K562 (cell line): ENCODE measurements at regions not wholly inside any gene's neighbourhood (a gene's known extent, or its start where the extent isn't known, plus 50 kb on each side); places are given as distances from the start of the nearest gene placed in this dataset.

Experiments used
- ATAC-seq: fragments of 200-7000 bp; cut with Tn5 transposase; 3 replicates; pipeline ENCODE4 v1.9.1; 2020; ENCODE audit warnings: moderate library complexity
- BruUV-seq: library from RNA; stranded (reverse); fragments of 400-500 nt; replicated peaks from 2 replicates; lab custom pipeline; 2021; lab: Mats Ljungman, UMichigan
- CTCF ChIA-PET: fragments of 300-600 bp; formaldehyde crosslinking; extraction: SDS; loops from one replicate; lab custom pipeline; 2021; ENCODE audit warnings: low intra/inter-chr PET ratio; lab: Yijun Ruan, JAX
- POLR2A ChIA-PET: fragments of 300-600, 350-650 bp; sonication (Branson Sonifier 250); formaldehyde crosslinking; extraction: SDS; loops from one replicate; lab custom pipeline; 2021; ENCODE audit warnings: antibody characterized with exemption, inconsistent platforms; lab: Yijun Ruan, JAX
- DNase-seq, 4 experiments: peaks; one replicate each; pipeline versions ENCODE4 v3.0.0 to v3.0.0-alpha.2; 2011 to 2018; ENCODE audit warnings: low spot score in 3 of 4, mixed read lengths in 3 of 4; ENCODE audit errors: extremely low read depth in 1 of 4
- FAIRE-seq: peaks from 2 replicates; lab custom pipeline; 2011; peaks lifted over from hg19 to GRCh38; lab: Jason Lieb, UNC
- H2AFZ ChIP-seq: 2 replicates; pipeline ENCODE4 v1.6.0; 2011; ENCODE audit warnings: low read depth, low read length, control low read depth, inconsistent platforms
- H3K27ac ChIP-seq: fragments of 200-600 bp; 3 replicates; pipeline ENCODE4 v1.8.0; 2011; ENCODE audit warnings: low read depth, mild to moderate bottlenecking, control low read depth, inconsistent platforms, low read length, moderate library complexity, mixed read lengths; ENCODE audit errors: extremely low read depth
- H3K27me3 ChIP-seq, 2 experiments: fragments of 300-600 bp in 1 of 2; 2 replicates in 1 of 2; 3 replicates in 1 of 2; pipeline versions ENCODE4 v1.6.0 to v1.8.0; 2011; ENCODE audit warnings: inconsistent platforms in 2 of 2, low read length in 2 of 2, mild to moderate bottlenecking in 1 of 2, mixed read lengths in 1 of 2, moderate library complexity in 1 of 2; ENCODE audit not compliant: control insufficient read depth in 2 of 2, insufficient read depth in 2 of 2
- H3K36me3 ChIP-seq: fragments of 300-600 bp; 3 replicates; pipeline ENCODE4 v1.8.0; 2011; ENCODE audit warnings: mild to moderate bottlenecking, low read length, inconsistent platforms; ENCODE audit not compliant: control insufficient read depth, insufficient read depth
- H3K4me1 ChIP-seq, 2 experiments: fragments of 200-600 bp in 1 of 2; replicated peaks in 1 of 2; 2 replicates in 1 of 2; 3 replicates in 1 of 2; pipeline versions ENCODE4 v1.5.1 to v1.8.0; 2011; ENCODE audit warnings: inconsistent platforms in 2 of 2, low read length in 2 of 2, mild to moderate bottlenecking in 1 of 2, mixed read lengths in 1 of 2, moderate library complexity in 1 of 2; ENCODE audit not compliant: control insufficient read depth in 2 of 2, insufficient read depth in 2 of 2
- H3K4me2 ChIP-seq: 2 replicates; pipeline ENCODE4 v1.6.1; 2011; ENCODE audit warnings: low read length, control low read depth, inconsistent platforms, mixed read lengths; ENCODE audit not compliant: insufficient read depth
- H3K4me3 ChIP-seq: fragments of 200-600 bp; sonication (generic), shearing (Covaris generic); 2 replicates; pipeline ENCODE4 v1.5.1; 2016; ENCODE audit warnings: control low read depth, inconsistent platforms
- H3K79me2 ChIP-seq: fragments of 200-600 bp; 3 replicates; pipeline ENCODE4 v1.8.0; 2011; ENCODE audit warnings: low read length, inconsistent platforms; ENCODE audit not compliant: control insufficient read depth, insufficient read depth
- H3K9ac ChIP-seq, 2 experiments: 2 replicates each; pipeline versions ENCODE4 v1.6.0 to v1.6.1; 2011; ENCODE audit warnings: low read depth in 2 of 2, low read length in 2 of 2, control low read depth in 1 of 2, inconsistent platforms in 1 of 2, mild to moderate bottlenecking in 1 of 2, mixed read lengths in 1 of 2; ENCODE audit not compliant: insufficient read depth in 1 of 2
- H3K9me1 ChIP-seq: one replicate; pipeline ENCODE4 v1.6.0; 2011; ENCODE audit warnings: inconsistent platforms, mild to moderate bottlenecking, low read length, moderate library complexity; ENCODE audit not compliant: control insufficient read depth, insufficient read depth
- H3K9me3 ChIP-seq: replicated peaks from 2 replicates; pipeline ENCODE4 v1.5.1; 2011; ENCODE audit warnings: low read depth, low read length, inconsistent platforms; ENCODE audit not compliant: control insufficient read depth, insufficient read depth
- H4K20me1 ChIP-seq: replicated peaks from 2 replicates; pipeline ENCODE4 v1.6.1; 2011; ENCODE audit warnings: low read length, inconsistent platforms, mixed read lengths; ENCODE audit not compliant: control insufficient read depth, insufficient read depth
- BRD4 ChIP-seq: fragments of 200-600 bp; sonication (generic); IDR thresholded peaks from 2 replicates; pipeline ENCODE4 v1.6.1; 2017; ENCODE audit warnings: inconsistent platforms
- FOS ChIP-seq: IDR thresholded peaks from 3 replicates; pipeline ENCODE4 v1.6.1; 2011; ENCODE audit not compliant: insufficient read length; ENCODE audit errors: extremely low read depth
- FUS ChIP-seq: fragments of 200-400 bp; formaldehyde crosslinking; optimal IDR thresholded peaks from 2 replicates; pipeline ENCODE3; 2017; ENCODE audit warnings: low read depth, low read length
- HMBOX1 ChIP-seq: sonication (generic); IDR thresholded peaks from 2 replicates; pipeline ENCODE4 v1.6.1; 2016
- KAT7 ChIP-seq: sonication (generic); formaldehyde crosslinking; IDR thresholded peaks from 2 replicates; pipeline ENCODE4 v1.8.0; 2022; ENCODE audit warnings: missing genetic modification reagents, mild to moderate bottlenecking, borderline replicate concordance
- ZNF253 ChIP-seq: fragments of 250-450 bp; sonication (Bioruptor Pico); conservative IDR thresholded peaks from 2 replicates; pipeline ENCODE4 v1.6.1; 2021; ENCODE audit warnings: mild to moderate bottlenecking
- ZNF512 ChIP-seq: IDR thresholded peaks from 2 replicates; pipeline ENCODE4 v1.6.1; 2016; ENCODE audit warnings: missing genetic modification characterization, missing compliant biosample characterization
- ZNF561 ChIP-seq: fragments of 450-650 bp; formaldehyde crosslinking; conservative IDR thresholded peaks from 2 replicates; pipeline ENCODE4 v1.4.0; 2020; ENCODE audit warnings: mild to moderate bottlenecking, moderate library complexity
- WGBS: fragments of 100-300 bp; shearing (Covaris generic); methylation state at CpG from one replicate; pipeline ENCODE4 v1.1.6; 2016; ENCODE audit warnings: low coverage, mixed read lengths; ENCODE audit not compliant: insufficient coverage; ENCODE audit errors: missing lambda C conversion rate; 5-methylcytosine and 5-hydroxymethylcytosine counted together
- in situ Hi-C: fragments of 300-500 bp; cut with MboI; formaldehyde crosslinking; loops from 4 replicates; pipeline ENCODE4 v1.15.0; 2018; ENCODE audit warnings: inconsistent platforms, mixed read lengths
- intact Hi-C: fragments of 100-400 bp; cut with micrococcal nuclease; formaldehyde crosslinking; loops from 2 replicates; pipeline ENCODE4 v1.14.2; 2022
- TF ChIP-seq, protein P1 (sequence below): fragments of 250-450 bp; sonication (Bioruptor Pico); IDR thresholded peaks from 2 replicates; pipeline ENCODE4 v1.4.0; 2020
- TF ChIP-seq, protein P2 (sequence below): fragments of 250-450 bp; sonication (Bioruptor Pico); IDR thresholded peaks from 2 replicates; pipeline ENCODE4 v1.8.0; 2021; ENCODE audit warnings: borderline replicate concordance, mild to moderate bottlenecking, moderate library complexity; ENCODE audit not compliant: poor library complexity, severe bottlenecking

DNA sequence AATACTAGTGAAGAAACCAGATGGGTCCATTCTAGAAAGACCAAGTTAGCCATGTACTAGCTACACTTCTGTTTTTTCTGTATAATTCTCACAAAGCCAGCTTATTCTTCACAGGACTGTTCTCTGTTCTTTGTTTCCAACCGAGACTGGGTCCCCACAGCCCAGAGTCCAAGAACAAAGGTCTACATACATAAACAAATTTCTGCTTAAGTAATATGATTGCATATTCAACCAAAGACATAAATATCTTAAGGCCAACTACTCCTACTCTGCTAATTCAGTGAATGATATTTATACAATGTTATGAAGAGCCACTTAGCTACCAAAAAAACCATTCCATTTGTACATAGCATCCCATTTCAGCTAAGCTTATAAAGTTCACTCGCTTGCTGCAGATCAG lies 299.8 kb upstream of the CCDC54 start:
- CTCF ChIA-PET: no interaction called here
- Histone ChIP-seq H3K27me3 (no peaks in the 10 kb centered on the region), H3K9ac (no peak overlapping the region), H3K9me1 (no peaks in the 10 kb centered on the region), H3K27ac (no peak overlapping the region), H4K20me1 (no peaks in the 10 kb centered on the region), H3K79me2 (no peaks in the 10 kb centered on the region), H3K4me3 (no peak overlapping the region), H3K4me2 (no peak overlapping the region), H2AFZ (no peak overlapping the region), H3K36me3 (no peaks in the 10 kb centered on the region), H3K4me1 (no peaks in the 10 kb centered on the region), H3K9me3 (no peaks in the 10 kb centered on the region)
- no peak for ATAC-seq
- BruUV-seq: no TSS peak
- 5% methylated on average over 2 of the region's 2 CpGs for WGBS
- in situ Hi-C loops (no loop called here), intact Hi-C loops (no loop called here)
- TF ChIP-seq ZNF512 (tag) (no peak), KAT7 (CRISPR knock-in tag) (no peak), ZNF253 (no peak), BRD4 (no peak), ZNF561 (no peak), HMBOX1 (no peak), FUS (no peak), FOS (no peak)
- TF ChIP-seq, protein P1, sequence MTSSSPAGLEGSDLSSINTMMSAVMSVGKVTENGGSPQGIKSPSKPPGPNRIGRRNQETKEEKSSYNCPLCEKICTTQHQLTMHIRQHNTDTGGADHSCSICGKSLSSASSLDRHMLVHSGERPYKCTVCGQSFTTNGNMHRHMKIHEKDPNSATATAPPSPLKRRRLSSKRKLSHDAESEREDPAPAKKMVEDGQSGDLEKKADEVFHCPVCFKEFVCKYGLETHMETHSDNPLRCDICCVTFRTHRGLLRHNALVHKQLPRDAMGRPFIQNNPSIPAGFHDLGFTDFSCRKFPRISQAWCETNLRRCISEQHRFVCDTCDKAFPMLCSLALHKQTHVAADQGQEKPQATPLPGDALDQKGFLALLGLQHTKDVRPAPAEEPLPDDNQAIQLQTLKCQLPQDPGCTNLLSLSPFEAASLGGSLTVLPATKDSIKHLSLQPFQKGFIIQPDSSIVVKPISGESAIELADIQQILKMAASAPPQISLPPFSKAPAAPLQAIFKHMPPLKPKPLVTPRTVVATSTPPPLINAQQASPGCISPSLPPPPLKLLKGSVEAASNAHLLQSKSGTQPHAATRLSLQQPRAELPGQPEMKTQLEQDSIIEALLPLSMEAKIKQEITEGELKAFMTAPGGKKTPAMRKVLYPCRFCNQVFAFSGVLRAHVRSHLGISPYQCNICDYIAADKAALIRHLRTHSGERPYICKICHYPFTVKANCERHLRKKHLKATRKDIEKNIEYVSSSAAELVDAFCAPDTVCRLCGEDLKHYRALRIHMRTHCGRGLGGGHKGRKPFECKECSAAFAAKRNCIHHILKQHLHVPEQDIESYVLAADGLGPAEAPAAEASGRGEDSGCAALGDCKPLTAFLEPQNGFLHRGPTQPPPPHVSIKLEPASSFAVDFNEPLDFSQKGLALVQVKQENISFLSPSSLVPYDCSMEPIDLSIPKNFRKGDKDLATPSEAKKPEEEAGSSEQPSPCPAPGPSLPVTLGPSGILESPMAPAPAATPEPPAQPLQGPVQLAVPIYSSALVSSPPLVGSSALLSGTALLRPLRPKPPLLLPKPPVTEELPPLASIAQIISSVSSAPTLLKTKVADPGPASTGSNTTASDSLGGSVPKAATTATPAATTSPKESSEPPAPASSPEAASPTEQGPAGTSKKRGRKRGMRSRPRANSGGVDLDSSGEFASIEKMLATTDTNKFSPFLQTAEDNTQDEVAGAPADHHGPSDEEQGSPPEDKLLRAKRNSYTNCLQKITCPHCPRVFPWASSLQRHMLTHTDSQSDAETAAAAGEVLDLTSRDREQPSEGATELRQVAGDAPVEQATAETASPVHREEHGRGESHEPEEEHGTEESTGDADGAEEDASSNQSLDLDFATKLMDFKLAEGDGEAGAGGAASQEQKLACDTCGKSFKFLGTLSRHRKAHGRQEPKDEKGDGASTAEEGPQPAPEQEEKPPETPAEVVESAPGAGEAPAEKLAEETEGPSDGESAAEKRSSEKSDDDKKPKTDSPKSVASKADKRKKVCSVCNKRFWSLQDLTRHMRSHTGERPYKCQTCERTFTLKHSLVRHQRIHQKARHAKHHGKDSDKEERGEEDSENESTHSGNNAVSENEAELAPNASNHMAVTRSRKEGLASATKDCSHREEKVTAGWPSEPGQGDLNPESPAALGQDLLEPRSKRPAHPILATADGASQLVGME (CRISPR knock-in tag): no peak
- TF ChIP-seq, protein P2, sequence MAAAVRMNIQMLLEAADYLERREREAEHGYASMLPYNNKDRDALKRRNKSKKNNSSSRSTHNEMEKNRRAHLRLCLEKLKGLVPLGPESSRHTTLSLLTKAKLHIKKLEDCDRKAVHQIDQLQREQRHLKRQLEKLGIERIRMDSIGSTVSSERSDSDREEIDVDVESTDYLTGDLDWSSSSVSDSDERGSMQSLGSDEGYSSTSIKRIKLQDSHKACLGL (CRISPR knock-in tag): no peak
- POLR2A ChIA-PET: no interaction called here
- FAIRE-seq: no peak
- DNase-seq: no peak
